Kidney (tissue), 13 donors: ENCODE measurements at regions not wholly inside any gene's neighbourhood (a gene's known extent, or its start where the extent isn't known, plus 50 kb on each side); places are given as distances from the start of the nearest gene placed in this dataset.

ENCODE experiments used
- DNase-seq, 5 donors: peaks; one replicate each; pipeline ENCODE4 v3.0.0-alpha.2; 2013 to 2020
- FAIRE-seq: peaks from 2 replicates; lab custom pipeline; 2012; peaks lifted over from hg19 to GRCh38; lab: Jason Lieb, UNC
- H3K27ac ChIP-seq, 2 donors: one replicate each; pipeline ENCODE4 v1.7.0; 2013; ENCODE audit warnings: low read depth in 2 of 2, low read length in 2 of 2, inconsistent platforms in 1 of 2
- H3K27me3 ChIP-seq: one replicate; pipeline ENCODE4 v1.7.1; 2013; ENCODE audit warnings: low read length, inconsistent platforms; ENCODE audit not compliant: control insufficient read depth, insufficient read depth
- H3K36me3 ChIP-seq, 3 donors: one replicate each; pipeline versions ENCODE4 v1.7.0 to v1.7.1; 2013; ENCODE audit warnings: low read length in 3 of 3, control low read depth in 1 of 3, inconsistent platforms in 1 of 3; ENCODE audit not compliant: insufficient read depth in 3 of 3, control insufficient read depth in 2 of 3
- H3K4me1 ChIP-seq, 3 donors: one replicate each; pipeline versions ENCODE4 v1.7.0 to v1.7.1; 2013; ENCODE audit warnings: low read length in 3 of 3, inconsistent platforms in 1 of 3, low read depth in 1 of 3; ENCODE audit not compliant: control insufficient read depth in 2 of 3, insufficient read depth in 2 of 3
- H3K4me3 ChIP-seq, 3 donors: one replicate each; pipeline versions ENCODE4 v1.7.0 to v1.8.1; 2013; ENCODE audit warnings: low read length in 3 of 3, control low read depth in 1 of 3, inconsistent platforms in 1 of 3
- H3K9ac ChIP-seq, 3 donors: one replicate each; pipeline versions ENCODE4 v1.7.0 to v1.7.1; 2013; ENCODE audit warnings: low read length in 3 of 3, control low read depth in 1 of 3, inconsistent platforms in 1 of 3
- H3K9me3 ChIP-seq, 3 donors: one replicate each; pipeline versions ENCODE4 v1.7.0 to v1.7.1; 2013; ENCODE audit warnings: low read length in 3 of 3, control low read depth in 1 of 3, inconsistent platforms in 1 of 3; ENCODE audit not compliant: control insufficient read depth in 2 of 3, insufficient read depth in 1 of 3
- CTCF ChIP-seq: IDR thresholded peaks from 3 replicates; pipeline ENCODE4 v1.5.1; 2012; ENCODE audit warnings: mild to moderate bottlenecking, moderate library complexity, borderline replicate concordance; ENCODE audit not compliant: insufficient read depth; ENCODE audit errors: extremely low read depth
- intact Hi-C: fragments of 100-400 bp; cut with DNase I; formaldehyde crosslinking; loops from one replicate; pipeline ENCODE4 v1.11.1; 2022
- donor health status: control.
- donor health status: control.
- donor health status: control.
- donor health status: control.
- donor health status: control.
- donor health status: DM: yes; HTN: yes; CAD: no.
- donor health status: Normal renal cell carcinoma (clear cell type).

- Histone ChIP-seq H3K27me3 (no peaks in the 10 kb centered on the region), H3K9ac (no peak overlapping the region), H3K9me3 (no peaks in the 10 kb centered on the region), H3K36me3 (no peaks in the 10 kb centered on the region), H3K4me3 (no peak overlapping the region), H3K4me1 (peaks cover 0 to 31% (median 26%) of the 10 kb centered on the region in 3 donors), H3K27ac (peak overlapping the region; percentile 19 to 75)
- intact Hi-C loops, result no loop called here
- DNase-seq (no peak), FAIRE-seq (no peak)
- no peak for TF ChIP-seq CTCF
Observed at GRCh38 chr3:193844472-193844871, 251.5 kb downstream of the OPA1 start.

GRCh38 chr3:193845144-193845543 lies 252.1 kb downstream of the OPA1 start:
- FAIRE-seq (no peak), DNase-seq (no peak)
- Histone ChIP-seq H3K27me3 (no peaks in the 10 kb centered on the region), H3K4me3 (no peak overlapping the region), H3K9me3 (no peaks in the 10 kb centered on the region), H3K27ac (peak overlapping the region; percentile 19 to 75), H3K36me3 (no peaks in the 10 kb centered on the region), H3K4me1 (peaks cover 0 to 31% (median 26%) of the 10 kb centered on the region in 3 donors), H3K9ac (no peak overlapping the region)
- intact Hi-C loops, result no loop called here
- no peak for TF ChIP-seq CTCF

- H3K9me3 ChIP-seq, result no peaks in the 10 kb centered on the region
- H3K4me3 ChIP-seq, result no peak overlapping the region
- FAIRE-seq (no peak), DNase-seq (no peak)
- no peak overlapping the region for H3K27ac ChIP-seq
- H3K36me3 ChIP-seq, result no peaks in the 10 kb centered on the region
- peaks cover 0 to 33% (median 28%) of the 10 kb centered on the region in 3 donors for H3K4me1 ChIP-seq
- no peak for TF ChIP-seq CTCF
- intact Hi-C loops, result no loop called here
- no peaks in the 10 kb centered on the region for H3K27me3 ChIP-seq
- H3K9ac ChIP-seq, result no peak overlapping the region
Observed at GRCh38 chr3:193846569-193846968, 253.6 kb downstream of the OPA1 start.

- FAIRE-seq (no peak), DNase-seq (no peak)
- Histone ChIP-seq H3K9me3 (no peaks in the 10 kb centered on the region), H3K4me1 (peaks cover 2 to 35% (median 30%) of the 10 kb centered on the region in 3 donors), H3K27me3 (no peaks in the 10 kb centered on the region), H3K4me3 (no peak overlapping the region), H3K9ac (no peak overlapping the region), H3K36me3 (no peaks in the 10 kb centered on the region), H3K27ac (no peak overlapping the region)
- no peak for TF ChIP-seq CTCF
- intact Hi-C loops, result no loop called here
Observed at GRCh38 chr3:193847402-193847801, 254.4 kb downstream of the OPA1 start.
